ENCODE measurements at regions not wholly inside any gene's neighbourhood (a gene's known extent, or its start where the extent isn't known, plus 50 kb on each side); places are given as distances from the start of the nearest gene placed in this dataset.

DNA sequence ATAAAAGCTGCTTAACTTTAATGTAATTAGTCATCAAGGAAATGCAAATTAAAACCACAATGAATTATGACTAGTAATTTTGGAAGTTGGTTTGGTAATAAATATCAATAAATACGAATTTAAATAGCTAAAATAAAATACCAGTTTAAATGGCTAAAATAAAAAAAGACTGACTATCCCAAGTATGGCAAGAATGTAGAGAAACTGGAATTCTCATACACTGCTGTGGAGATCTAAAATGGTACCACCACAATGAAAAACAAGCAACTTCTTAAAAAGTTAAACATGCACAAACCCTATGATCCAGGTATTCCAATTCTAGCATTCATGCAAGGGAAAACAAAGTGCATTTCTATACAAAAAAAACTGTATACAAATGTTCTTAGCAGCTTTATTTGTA is 382.6 kb upstream of the NR5A2 start:
- no peak for TF ChIP-seq EZH2 (conservative IDR thresholded peaks at IDR 0.05; ENCODE audit: low read depth, low read length)
- TF ChIP-seq, protein P1, sequence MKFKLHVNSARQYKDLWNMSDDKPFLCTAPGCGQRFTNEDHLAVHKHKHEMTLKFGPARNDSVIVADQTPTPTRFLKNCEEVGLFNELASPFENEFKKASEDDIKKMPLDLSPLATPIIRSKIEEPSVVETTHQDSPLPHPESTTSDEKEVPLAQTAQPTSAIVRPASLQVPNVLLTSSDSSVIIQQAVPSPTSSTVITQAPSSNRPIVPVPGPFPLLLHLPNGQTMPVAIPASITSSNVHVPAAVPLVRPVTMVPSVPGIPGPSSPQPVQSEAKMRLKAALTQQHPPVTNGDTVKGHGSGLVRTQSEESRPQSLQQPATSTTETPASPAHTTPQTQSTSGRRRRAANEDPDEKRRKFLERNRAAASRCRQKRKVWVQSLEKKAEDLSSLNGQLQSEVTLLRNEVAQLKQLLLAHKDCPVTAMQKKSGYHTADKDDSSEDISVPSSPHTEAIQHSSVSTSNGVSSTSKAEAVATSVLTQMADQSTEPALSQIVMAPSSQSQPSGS (CRISPR knock-in tag; IDR thresholded peaks at IDR 0.05): no peak
- TF ChIP-seq CAMTA2 (CRISPR knock-in tag; IDR thresholded peaks at IDR 0.05; ENCODE audit: borderline replicate concordance): no peak
- no peak for TF ChIP-seq TAF15 (IDR thresholded peaks at IDR 0.05; ENCODE audit: low read depth, low read length, poor library complexity, severe bottlenecking)
- no peak for TF ChIP-seq MATR3 (CRISPR knock-in tag; IDR thresholded peaks at IDR 0.05)
- no peak for TF ChIP-seq KAT7 (CRISPR knock-in tag; IDR thresholded peaks at IDR 0.05; ENCODE audit: borderline replicate concordance)
- TF ChIP-seq TAF1 (CRISPR knock-in tag; IDR thresholded peaks at IDR 0.05): no peak
- TF ChIP-seq, protein P2, sequence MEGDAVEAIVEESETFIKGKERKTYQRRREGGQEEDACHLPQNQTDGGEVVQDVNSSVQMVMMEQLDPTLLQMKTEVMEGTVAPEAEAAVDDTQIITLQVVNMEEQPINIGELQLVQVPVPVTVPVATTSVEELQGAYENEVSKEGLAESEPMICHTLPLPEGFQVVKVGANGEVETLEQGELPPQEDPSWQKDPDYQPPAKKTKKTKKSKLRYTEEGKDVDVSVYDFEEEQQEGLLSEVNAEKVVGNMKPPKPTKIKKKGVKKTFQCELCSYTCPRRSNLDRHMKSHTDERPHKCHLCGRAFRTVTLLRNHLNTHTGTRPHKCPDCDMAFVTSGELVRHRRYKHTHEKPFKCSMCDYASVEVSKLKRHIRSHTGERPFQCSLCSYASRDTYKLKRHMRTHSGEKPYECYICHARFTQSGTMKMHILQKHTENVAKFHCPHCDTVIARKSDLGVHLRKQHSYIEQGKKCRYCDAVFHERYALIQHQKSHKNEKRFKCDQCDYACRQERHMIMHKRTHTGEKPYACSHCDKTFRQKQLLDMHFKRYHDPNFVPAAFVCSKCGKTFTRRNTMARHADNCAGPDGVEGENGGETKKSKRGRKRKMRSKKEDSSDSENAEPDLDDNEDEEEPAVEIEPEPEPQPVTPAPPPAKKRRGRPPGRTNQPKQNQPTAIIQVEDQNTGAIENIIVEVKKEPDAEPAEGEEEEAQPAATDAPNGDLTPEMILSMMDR (CRISPR knock-in tag; IDR thresholded peaks at IDR 0.05): no peak
- no peak for TF ChIP-seq ASH2L (IDR thresholded peaks at IDR 0.05; ENCODE audit: insufficient read length, low read depth, low read length)
